ENCODE measurements at regions not wholly inside any gene's neighbourhood (a gene's known extent, or its start where the extent isn't known, plus 50 kb on each side); places are given as distances from the start of the nearest gene placed in this dataset.

- intact Hi-C loops (cut with DNase I): no loop called here
- ATAC-seq: peak; percentile 29 to 53
Observed at GRCh38 chr5:89729623-89730301, 679.8 kb downstream of the CETN3 start.

DNA sequence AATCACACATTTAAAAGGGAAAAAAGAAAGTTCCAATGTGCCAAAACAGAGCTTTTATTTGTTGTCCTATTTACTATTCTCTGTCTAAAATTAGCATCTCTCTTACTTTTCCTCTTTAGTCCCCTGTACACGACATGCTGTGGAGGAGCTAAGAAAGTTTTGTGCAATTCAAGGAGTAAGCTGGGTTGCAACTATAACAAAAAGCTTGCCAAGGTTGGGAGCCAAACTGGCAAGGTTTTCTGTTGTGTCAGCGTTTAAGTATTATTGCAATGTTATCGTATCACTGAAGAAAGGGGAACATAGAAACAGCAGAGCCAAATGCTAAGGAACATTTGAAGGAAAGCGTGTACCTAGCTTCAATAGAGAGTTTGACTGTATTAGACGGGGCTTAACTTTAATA lies 680.8 kb downstream of the CETN3 start:
- intact Hi-C loops (cut with DNase I): no loop called here
- DNase-seq: peak; percentile 44

More at GRCh38 chr5:89729623-89730301, 679.8 kb downstream of the CETN3 start:
- DNase-seq: peak; percentile 17

GRCh38 chr5:89728134-89728533 lies 681.4 kb downstream of the CETN3 start:
- ATAC-seq: no peak
- intact Hi-C loops (cut with DNase I): no loop called here
- no peak for DNase-seq

More for the DNA sequence above, 680.8 kb downstream of the CETN3 start:
- peak; percentile 88 to 92 for ATAC-seq

- DNase-seq (no peak), ATAC-seq (no peak)
- intact Hi-C loops (cut with DNase I): no loop called here
Observed at GRCh38 chr5:89724379-89725095, 685.0 kb downstream of the CETN3 start.

- no peak for ATAC-seq
- intact Hi-C loops (cut with DNase I): no loop called here
- DNase-seq: no peak
Observed at GRCh38 chr5:89723907-89724306, 685.6 kb downstream of the CETN3 start.

- no peak for DNase-seq
- ATAC-seq: no peak
- intact Hi-C loops (cut with DNase I): no loop called here
Observed at GRCh38 chr5:89722538-89722937, 687.0 kb downstream of the CETN3 start.

- intact Hi-C loops (cut with DNase I): no loop called here
- ATAC-seq (peak in 1 of 2 donors; percentile 71), DNase-seq (no peak)
Observed at GRCh38 chr5:89721931-89722330, 687.6 kb downstream of the CETN3 start.

DNA sequence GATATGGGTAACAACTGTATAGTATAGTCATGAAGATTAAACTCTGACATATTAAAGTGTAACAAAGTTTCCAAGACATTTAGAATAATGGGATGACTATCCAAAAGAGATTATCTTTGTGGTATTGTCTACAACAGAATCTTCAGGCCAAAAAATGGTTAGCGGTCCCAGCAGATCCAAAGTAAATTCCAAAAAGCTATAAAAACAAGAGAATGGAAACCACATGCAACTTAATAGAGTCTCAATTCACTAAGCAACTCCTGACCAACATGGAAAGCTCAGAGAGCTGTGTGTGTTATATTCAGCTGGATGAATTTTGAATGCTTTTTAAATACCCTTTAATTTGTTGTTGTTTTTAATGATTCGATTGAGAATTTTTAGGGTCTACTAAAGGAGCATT lies 688.2 kb downstream of the CETN3 start:
- intact Hi-C loops (cut with DNase I): no loop called here
- no peak for ATAC-seq

DNA sequence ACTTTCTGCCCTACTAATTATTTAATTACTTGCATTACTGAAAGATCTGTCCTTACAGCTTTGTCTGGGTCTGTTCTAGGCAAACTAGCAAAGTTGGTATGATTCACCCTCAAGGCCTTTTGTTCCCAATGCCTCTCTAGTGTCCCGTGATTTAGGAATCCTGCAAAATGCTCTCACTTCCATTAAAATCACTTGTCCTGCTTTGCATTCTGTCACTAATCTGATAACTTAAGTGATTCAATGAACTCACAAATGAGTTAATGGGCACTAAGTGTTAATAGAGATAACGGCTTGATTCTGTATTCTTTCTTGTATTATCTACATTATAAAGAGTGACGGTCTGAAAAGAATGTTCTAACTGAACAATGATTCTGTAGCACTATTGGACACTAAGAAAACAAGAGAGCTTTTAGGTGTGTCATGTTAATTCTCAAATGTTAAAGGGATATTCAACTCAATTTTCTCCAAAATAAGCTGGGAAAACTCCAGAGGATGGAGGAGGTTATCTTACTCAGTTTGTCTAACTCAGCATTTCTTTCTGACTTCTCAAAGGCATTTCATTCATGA lies 697.3 kb downstream of the CETN3 start:
- intact Hi-C loops (cut with DNase I): no loop called here
- ATAC-seq (no peak), DNase-seq (no peak)

More for the DNA sequence above, 688.2 kb downstream of the CETN3 start:
- no peak for DNase-seq

GRCh38 chr5:89711526-89711925 lies 698.0 kb downstream of the CETN3 start:
- no peak for DNase-seq
- intact Hi-C loops (cut with DNase I): no loop called here

DNA sequence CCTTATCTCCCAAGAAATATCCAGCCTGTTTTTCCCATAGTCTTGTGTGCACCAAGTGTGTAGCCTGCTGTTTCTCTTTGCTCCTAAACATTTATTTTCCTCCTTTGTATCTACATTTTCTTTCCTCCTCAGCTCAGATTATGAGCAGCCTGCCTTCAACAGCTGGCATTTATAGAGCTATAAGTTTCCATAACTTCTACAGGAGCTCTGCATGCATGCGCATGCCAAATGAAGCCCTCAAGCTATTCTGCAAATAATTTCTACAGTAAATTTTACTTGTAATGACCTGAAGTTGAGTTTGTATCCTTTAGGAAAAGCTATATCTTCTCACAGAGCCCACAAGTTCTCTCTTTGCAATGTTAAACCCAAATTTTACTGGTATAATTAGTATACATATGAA lies 699.5 kb downstream of the CETN3 start:
- intact Hi-C loops (cut with DNase I): no loop called here
- ATAC-seq (no peak), DNase-seq (no peak)

More at GRCh38 chr5:89711526-89711925, 698.0 kb downstream of the CETN3 start:
- no peak for ATAC-seq

DNA sequence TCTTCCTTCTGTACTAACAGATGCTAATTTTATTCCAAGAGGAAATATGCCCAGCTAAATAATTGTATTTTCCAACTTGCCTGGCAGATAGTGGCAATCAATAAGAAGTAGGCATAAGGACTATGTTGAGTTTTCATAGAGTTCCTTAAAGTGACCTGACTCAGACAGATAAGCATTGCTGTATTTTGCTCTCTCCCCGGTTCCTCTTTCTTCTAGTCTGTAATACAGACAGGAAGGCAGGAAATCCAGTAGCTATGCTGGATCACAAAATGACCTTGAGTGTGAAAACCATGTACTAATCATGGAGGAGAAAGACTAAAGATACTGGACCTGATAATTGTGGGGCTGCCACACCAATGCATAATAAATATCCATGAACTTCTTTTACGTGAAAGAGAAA lies 701.7 kb downstream of the CETN3 start:
- DNase-seq (no peak), ATAC-seq (no peak)
- intact Hi-C loops (cut with DNase I): no loop called here

- DNase-seq (no peak), ATAC-seq (no peak)
- intact Hi-C loops (cut with DNase I): no loop called here
Observed at GRCh38 chr5:89706731-89707130, 702.8 kb downstream of the CETN3 start.

DNA sequence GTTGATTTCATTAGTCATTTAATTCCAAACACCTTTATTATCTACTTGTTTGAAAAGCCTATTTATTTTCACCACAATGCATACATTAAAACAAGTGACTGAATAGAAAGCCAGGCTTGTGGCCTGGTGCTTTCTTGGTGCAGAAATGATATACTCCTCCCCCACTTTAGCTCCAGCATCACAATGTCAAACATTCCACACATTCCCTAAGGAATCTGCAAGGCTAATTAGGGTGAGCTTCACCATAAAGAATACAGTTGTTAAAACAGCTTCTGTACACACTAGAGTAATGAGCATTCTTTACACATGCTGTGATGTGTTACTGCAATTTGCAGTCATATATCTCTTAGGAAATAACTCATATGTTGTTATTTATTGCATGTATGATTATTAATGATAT lies 705.7 kb downstream of the CETN3 start:
- ATAC-seq (no peak), DNase-seq (no peak)
- intact Hi-C loops (cut with DNase I): no loop called here

GRCh38 chr5:89698028-89698427 lies 711.5 kb downstream of the CETN3 start:
- DNase-seq (no peak), ATAC-seq (no peak)
- intact Hi-C loops (cut with DNase I): no loop called here

DNA sequence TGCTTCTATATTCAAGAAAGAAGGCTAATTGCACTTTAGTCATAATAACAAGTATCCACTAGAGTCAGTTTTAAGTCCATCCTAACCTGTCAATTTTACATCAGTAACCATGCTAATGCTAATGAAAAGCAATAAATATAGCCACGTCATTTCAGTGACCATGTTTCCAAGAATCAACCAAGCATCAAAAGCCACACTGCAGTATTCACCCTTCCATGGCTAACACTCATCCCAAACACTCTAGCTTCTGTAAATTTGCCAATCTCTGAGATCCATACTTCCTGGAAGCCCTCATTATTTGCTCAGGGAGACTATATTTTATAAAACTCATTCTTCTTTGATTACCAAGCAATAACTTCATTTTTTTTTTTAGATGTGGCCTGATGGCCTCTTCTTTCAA lies 712.0 kb downstream of the CETN3 start:
- ATAC-seq (no peak), DNase-seq (no peak)
- intact Hi-C loops (cut with DNase I): no loop called here

GRCh38 chr5:89695371-89695770 lies 714.2 kb downstream of the CETN3 start:
- ATAC-seq (no peak), DNase-seq (no peak)
- intact Hi-C loops (cut with DNase I): no loop called here

GRCh38 chr5:89694026-89694550 lies 715.5 kb downstream of the CETN3 start:
- DNase-seq: no peak
- intact Hi-C loops (cut with DNase I): no loop called here
- ATAC-seq: no peak

DNA sequence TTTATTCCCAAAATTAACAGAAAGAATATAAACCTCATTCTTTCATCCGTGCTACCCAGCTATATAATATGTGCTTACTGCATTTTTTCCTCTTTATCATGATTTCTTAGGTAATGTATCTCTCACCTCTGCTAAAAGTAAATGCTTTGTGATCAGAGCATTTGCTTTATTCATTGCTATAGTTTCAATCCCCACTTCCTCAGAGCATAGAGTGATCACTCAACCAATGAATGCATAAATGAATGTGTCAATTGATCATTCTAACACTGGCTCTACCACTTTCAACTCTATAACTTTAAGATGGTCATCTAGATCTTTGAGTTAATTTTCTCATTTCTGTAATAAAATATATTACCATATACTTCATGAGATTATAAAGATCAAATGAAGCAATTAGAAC lies 719.2 kb downstream of the CETN3 start:
- ATAC-seq (no peak), DNase-seq (no peak)
- intact Hi-C loops (cut with DNase I): no loop called here

GRCh38 chr5:89686081-89686765 lies 723.3 kb downstream of the CETN3 start:
- intact Hi-C loops (cut with DNase I): no loop called here

More at GRCh38 chr5:89686081-89686765, 723.3 kb downstream of the CETN3 start:
- DNase-seq (no peak), ATAC-seq (no peak)
